ENCODE measurements at regions not wholly inside any gene's neighbourhood (a gene's known extent, or its start where the extent isn't known, plus 50 kb on each side); places are given as distances from the start of the nearest gene placed in this dataset.

DNA sequence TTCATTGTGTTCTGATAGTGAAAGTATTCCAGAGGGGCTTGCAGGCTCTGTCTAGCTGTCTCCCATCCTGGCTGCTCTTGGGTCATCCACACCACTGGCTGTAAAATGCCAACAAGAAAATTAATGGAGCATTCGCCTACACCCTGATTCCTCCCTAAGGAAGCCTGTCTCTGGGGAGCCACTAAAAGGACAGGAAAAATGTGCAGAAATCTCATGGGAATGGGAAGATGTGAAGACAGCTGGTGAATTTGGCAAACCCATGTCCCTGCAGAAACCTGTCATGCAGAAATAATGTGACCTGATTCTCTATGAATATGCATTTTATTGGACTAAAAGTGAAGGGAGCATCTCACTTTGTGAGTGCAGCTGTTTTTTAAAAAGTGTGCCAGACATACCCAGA, 265.6 kb downstream of the TUSC1 start:
- Histone ChIP-seq H3K36me3 (no peaks in the 10 kb centered on the region), H3K27ac (no peak overlapping the region), H3K9me3 (no peaks in the 10 kb centered on the region), H3K4me1 (ENCODE audit: insufficient read depth) (no peaks in the 10 kb centered on the region), H3K27me3 (no peaks in the 10 kb centered on the region), H3K4me3 (no peak overlapping the region)
- TF ChIP-seq POLR2A (IDR thresholded peaks at IDR 0.05) (no peak), EP300 (IDR thresholded peaks at IDR 0.05) (no peak), CTCF (IDR thresholded peaks at IDR 0.05) (no peak)
- WGBS, 3 donors: 54 to 71% (median 66%) methylated on average over 1 of the region's 1 CpG
- no peak for DNase-seq
- intact Hi-C loops (cut with DNase I): no loop called here

DNA sequence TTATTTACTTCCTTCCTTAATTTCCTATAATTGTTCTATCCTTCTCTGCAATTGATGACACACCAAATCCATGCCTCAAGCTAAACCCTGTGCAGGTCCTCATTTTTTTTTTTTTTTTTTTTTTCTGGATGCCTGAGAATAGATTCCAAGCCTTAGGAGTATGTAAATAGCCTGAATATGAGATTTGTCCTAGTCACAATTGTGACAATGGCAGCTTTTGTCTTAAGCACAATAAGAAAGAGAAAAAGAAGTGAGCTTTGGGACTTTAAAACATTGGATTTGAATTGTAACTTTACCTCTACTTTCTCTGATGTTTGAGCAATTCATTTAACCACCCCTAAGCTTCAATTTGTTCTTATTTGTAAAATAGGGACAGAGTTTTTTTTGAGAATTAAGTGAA, 280.5 kb downstream of the TUSC1 start:
- Histone ChIP-seq H3K9me3 (no peaks in the 10 kb centered on the region), H3K27me3 (no peaks in the 10 kb centered on the region), H3K27ac (no peak overlapping the region), H3K4me1 (ENCODE audit: insufficient read depth) (no peaks in the 10 kb centered on the region), H3K4me3 (no peak overlapping the region), H3K36me3 (no peaks in the 10 kb centered on the region)
- TF ChIP-seq POLR2A (IDR thresholded peaks at IDR 0.05) (no peak), CTCF (IDR thresholded peaks at IDR 0.05) (no peak), EP300 (IDR thresholded peaks at IDR 0.05) (no peak)
- DNase-seq: no peak
- intact Hi-C loops (cut with DNase I): no loop called here

DNA sequence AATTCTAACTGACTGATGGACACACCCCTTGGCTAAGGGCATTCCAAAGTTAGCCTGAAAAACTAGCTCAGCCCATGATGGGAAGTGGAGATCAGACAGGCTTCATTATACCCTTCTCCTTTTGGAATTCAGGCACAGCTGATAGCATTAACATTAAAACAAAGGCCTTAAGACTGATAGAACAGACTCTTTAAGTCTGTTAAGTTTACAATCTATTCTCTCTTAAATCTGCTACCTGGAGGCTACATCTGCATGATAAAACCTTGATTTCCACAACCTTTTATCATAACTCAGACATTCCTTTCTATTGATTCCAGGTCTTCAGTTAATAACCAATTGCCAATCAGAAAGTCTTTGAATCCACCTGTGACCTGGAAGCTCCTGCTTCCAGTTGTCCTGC, 281.4 kb downstream of the TUSC1 start:
- intact Hi-C loops (cut with DNase I): no loop called here
- H3K4me3 ChIP-seq: no peak overlapping the region
- no peaks in the 10 kb centered on the region for H3K9me3 ChIP-seq
- no peak for TF ChIP-seq CTCF (IDR thresholded peaks at IDR 0.05)
- no peak for TF ChIP-seq EP300 (IDR thresholded peaks at IDR 0.05)
- TF ChIP-seq POLR2A (IDR thresholded peaks at IDR 0.05): no peak
- H3K27me3 ChIP-seq: no peaks in the 10 kb centered on the region
- H3K4me1 ChIP-seq (ENCODE audit: insufficient read depth): no peaks in the 10 kb centered on the region
- DNase-seq: no peak
- no peak overlapping the region for H3K27ac ChIP-seq
- no peaks in the 10 kb centered on the region for H3K36me3 ChIP-seq

GRCh38 chr9:25381141-25381540, 297.1 kb downstream of the TUSC1 start:
- no peak overlapping the region for H3K4me3 ChIP-seq
- H3K27me3 ChIP-seq: no peaks in the 10 kb centered on the region
- TF ChIP-seq CTCF (IDR thresholded peaks at IDR 0.05): no peak
- TF ChIP-seq EP300 (IDR thresholded peaks at IDR 0.05): no peak
- no peak for TF ChIP-seq POLR2A (IDR thresholded peaks at IDR 0.05)
- H3K9me3 ChIP-seq: no peaks in the 10 kb centered on the region
- H3K4me1 ChIP-seq (ENCODE audit: insufficient read depth): no peaks in the 10 kb centered on the region
- no peaks in the 10 kb centered on the region for H3K36me3 ChIP-seq
- no peak overlapping the region for H3K27ac ChIP-seq
- 62 to 77% (median 70%) methylated on average over 1 of the region's 1 CpG for WGBS, 3 donors
- intact Hi-C loops (cut with DNase I): no loop called here
- no peak for DNase-seq

GRCh38 chr9:25377039-25377438, 301.2 kb downstream of the TUSC1 start:
- Histone ChIP-seq H3K36me3 (no peaks in the 10 kb centered on the region), H3K27me3 (no peaks in the 10 kb centered on the region), H3K4me3 (no peak overlapping the region), H3K9me3 (no peaks in the 10 kb centered on the region), H3K4me1 (ENCODE audit: insufficient read depth) (no peaks in the 10 kb centered on the region), H3K27ac (no peak overlapping the region)
- 77 to 85% (median 79%) methylated on average over 10 of the region's 10 CpGs for WGBS, 3 donors
- TF ChIP-seq POLR2A (IDR thresholded peaks at IDR 0.05) (no peak), CTCF (IDR thresholded peaks at IDR 0.05) (no peak), EP300 (IDR thresholded peaks at IDR 0.05) (no peak)
- DNase-seq: no peak
- intact Hi-C loops (cut with DNase I): no loop called here
